ENCODE measurements at regions not wholly inside any gene's neighbourhood (a gene's known extent, or its start where the extent isn't known, plus 50 kb on each side); places are given as distances from the start of the nearest gene placed in this dataset.

DNA sequence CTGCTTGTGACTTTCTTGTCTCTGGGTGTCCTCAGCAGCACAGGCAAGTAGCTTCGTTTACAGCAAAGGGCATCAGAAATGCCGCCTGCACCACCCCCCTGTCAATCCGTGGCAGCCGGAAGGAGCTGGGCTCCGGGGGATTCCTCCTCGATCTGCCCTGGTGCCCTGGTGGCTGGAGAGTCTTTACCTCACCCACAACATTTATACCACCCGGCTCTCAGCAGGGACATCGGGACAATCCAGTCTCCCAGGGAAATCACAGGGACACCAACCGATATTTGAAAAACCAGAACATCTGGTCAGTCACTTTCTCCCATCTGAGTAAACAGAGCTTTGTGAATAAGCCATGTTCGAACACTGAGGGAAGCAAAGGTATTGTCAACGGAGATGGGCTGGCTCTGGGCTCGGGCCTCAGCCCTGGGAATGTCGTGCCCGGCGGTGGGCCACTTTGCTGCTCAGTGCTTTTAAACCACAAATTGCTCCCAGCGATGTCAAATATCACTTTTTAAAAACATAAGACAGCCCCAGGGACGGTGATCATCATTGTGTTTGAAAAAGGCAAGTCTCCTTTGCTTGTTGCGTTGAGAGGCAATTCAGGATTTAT lies 210.0 kb upstream of the SALL3 start:
- no peak for TF ChIP-seq POLR2AphosphoS5 (IDR thresholded peaks at IDR 0.05; ENCODE audit: low read depth, low read length)
- TF ChIP-seq FOXP2 (optimal IDR thresholded peaks at IDR 0.05; ENCODE audit: borderline replicate concordance, extremely low read depth, extremely low read length, insufficient read depth), result no peak
- TF ChIP-seq TAF1 (IDR thresholded peaks at IDR 0.05; ENCODE audit: borderline replicate concordance, insufficient read depth, low read length), result no peak
- TF ChIP-seq REST (IDR thresholded peaks at IDR 0.05; ENCODE audit: insufficient read depth in 1 of 2, low read depth in 2 of 2, low read length in 2 of 2), result no peak
- no peak for TF ChIP-seq SIN3A (IDR thresholded peaks at IDR 0.05; ENCODE audit: borderline replicate concordance, insufficient read depth, low read length)

GRCh38 chr18:78770139-78770822 lies 209.3 kb upstream of the SALL3 start:
- no peak for TF ChIP-seq REST (IDR thresholded peaks at IDR 0.05; ENCODE audit: insufficient read depth in 1 of 2, low read depth in 2 of 2, low read length in 2 of 2)

GRCh38 chr18:78770823-78771139 lies 208.8 kb upstream of the SALL3 start:
- TF ChIP-seq POLR2AphosphoS5 (IDR thresholded peaks at IDR 0.05; ENCODE audit: low read depth, low read length) (no peak), REST (IDR thresholded peaks at IDR 0.05; ENCODE audit: insufficient read depth in 1 of 2, low read depth in 2 of 2, low read length in 2 of 2) (no peak), SIN3A (IDR thresholded peaks at IDR 0.05; ENCODE audit: borderline replicate concordance, insufficient read depth, low read length) (no peak), TAF1 (IDR thresholded peaks at IDR 0.05; ENCODE audit: borderline replicate concordance, insufficient read depth, low read length) (no peak), FOXP2 (optimal IDR thresholded peaks at IDR 0.05; ENCODE audit: borderline replicate concordance, extremely low read depth, extremely low read length, insufficient read depth) (no peak)

DNA sequence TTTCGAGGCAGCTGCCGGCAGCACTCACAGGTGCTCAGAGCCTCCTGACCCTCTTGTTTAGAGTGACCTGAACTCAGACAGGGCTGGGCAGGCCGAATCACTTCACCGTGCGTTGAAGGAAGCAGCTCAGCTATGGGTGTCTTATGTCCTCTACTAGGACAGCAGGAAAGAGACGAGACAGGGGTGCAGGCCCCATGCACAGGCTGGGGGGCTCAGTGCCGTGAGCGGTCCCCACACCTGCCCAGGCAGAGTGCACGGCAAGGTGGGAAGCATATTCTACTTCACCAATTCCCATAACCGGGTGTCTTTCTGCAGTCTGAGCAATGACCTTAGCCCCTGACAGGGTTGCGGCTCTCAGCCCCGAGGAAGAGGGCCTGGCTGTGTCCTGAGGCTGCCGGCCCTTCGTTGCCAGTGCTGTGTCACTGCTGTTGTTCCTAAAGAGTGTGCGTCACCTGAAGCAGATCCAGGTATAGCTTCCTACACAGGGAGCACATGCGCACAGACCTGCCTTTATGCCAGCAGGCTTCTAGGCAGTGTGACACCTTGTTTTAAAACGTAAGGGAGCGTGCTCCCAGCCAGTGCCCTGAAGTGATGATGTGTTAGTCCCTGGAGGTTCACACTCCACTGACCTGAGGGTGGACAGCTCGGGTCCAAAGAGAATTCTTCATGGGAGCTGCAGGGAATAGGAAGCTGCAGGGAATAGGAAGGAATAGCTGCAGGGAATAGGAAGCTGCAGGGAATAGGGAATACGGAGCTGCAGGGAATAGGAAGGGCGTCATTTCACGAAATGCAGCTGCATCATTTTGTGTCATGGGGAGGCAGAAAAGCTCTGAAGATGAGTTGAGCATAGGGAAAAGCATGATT lies 207.9 kb upstream of the SALL3 start:
- TF ChIP-seq REST (IDR thresholded peaks at IDR 0.05; ENCODE audit: insufficient read depth in 1 of 2, low read depth in 2 of 2, low read length in 2 of 2), result no peak
- TF ChIP-seq SIN3A (IDR thresholded peaks at IDR 0.05; ENCODE audit: borderline replicate concordance, insufficient read depth, low read length), result no peak
- no peak for TF ChIP-seq TAF1 (IDR thresholded peaks at IDR 0.05; ENCODE audit: borderline replicate concordance, insufficient read depth, low read length)
- no peak for TF ChIP-seq FOXP2 (optimal IDR thresholded peaks at IDR 0.05; ENCODE audit: borderline replicate concordance, extremely low read depth, extremely low read length, insufficient read depth)
- no peak for TF ChIP-seq POLR2AphosphoS5 (IDR thresholded peaks at IDR 0.05; ENCODE audit: low read depth, low read length)
